RPMI7951 (cell line): ENCODE measurements at regions not wholly inside any gene's neighbourhood (a gene's known extent, or its start where the extent isn't known, plus 50 kb on each side); places are given as distances from the start of the nearest gene placed in this dataset.
A peak's percentile ranks its signal among the peaks of the same experiment; 100 is the strongest.

Experiments
- DNase-seq: peaks from one replicate; pipeline ENCODE4 v3.0.0-alpha.2; 2012; ENCODE audit warnings: low read depth

- no peak for DNase-seq
These were observed 425.3 kb upstream of the ANKRD30A start for GRCh38 chr10:36700123-36700522.

GRCh38 chr10:36692759-36693158, 432.6 kb upstream of the ANKRD30A start:
- DNase-seq: peak; percentile 67

GRCh38 chr10:36688717-36689116, 436.7 kb upstream of the ANKRD30A start:
- DNase-seq: no peak

- no peak for DNase-seq
These were observed 442.0 kb upstream of the ANKRD30A start for GRCh38 chr10:36683421-36683820.

- no peak for DNase-seq
These were observed 443.4 kb upstream of the ANKRD30A start for GRCh38 chr10:36681751-36682632.

GRCh38 chr10:36679554-36679953, 445.8 kb upstream of the ANKRD30A start:
- DNase-seq: peak; percentile 36

- no peak for DNase-seq
These were observed 448.0 kb upstream of the ANKRD30A start for GRCh38 chr10:36677431-36677768.

GRCh38 chr10:36676756-36677430, 448.5 kb upstream of the ANKRD30A start:
- peak; percentile 83 for DNase-seq

GRCh38 chr10:36676321-36676720, 449.1 kb upstream of the ANKRD30A start:
- peak; percentile 51 for DNase-seq

GRCh38 chr10:36675458-36675880, 449.9 kb upstream of the ANKRD30A start:
- peak; percentile 97 for DNase-seq

GRCh38 chr10:36671607-36672006, 453.8 kb upstream of the ANKRD30A start:
- DNase-seq: peak; percentile 33

GRCh38 chr10:36670621-36671402, 454.6 kb upstream of the ANKRD30A start:
- DNase-seq: peak; percentile 45

GRCh38 chr10:36669615-36670352, 455.6 kb upstream of the ANKRD30A start:
- DNase-seq: peak; percentile 42

- DNase-seq: no peak
These were observed 458.9 kb upstream of the ANKRD30A start for GRCh38 chr10:36666451-36666850.

GRCh38 chr10:36662571-36662970, 462.8 kb upstream of the ANKRD30A start:
- peak; percentile 53 for DNase-seq

GRCh38 chr10:36650274-36650673, 475.1 kb upstream of the ANKRD30A start:
- no peak for DNase-seq

GRCh38 chr10:36647540-36647939, 477.9 kb upstream of the ANKRD30A start:
- no peak for DNase-seq

GRCh38 chr10:36640626-36641025, 484.8 kb upstream of the ANKRD30A start:
- DNase-seq: peak; percentile 89

- DNase-seq: no peak
These were observed 486.8 kb upstream of the ANKRD30A start for GRCh38 chr10:36638462-36639155.

GRCh38 chr10:36636879-36637278, 488.5 kb upstream of the ANKRD30A start:
- no peak for DNase-seq

GRCh38 chr10:36636285-36636839, 489.0 kb upstream of the ANKRD30A start:
- DNase-seq: no peak
